ENCODE measurements at regions not wholly inside any gene's neighbourhood (a gene's known extent, or its start where the extent isn't known, plus 50 kb on each side); places are given as distances from the start of the nearest gene placed in this dataset.

GRCh38 chr7:51869452-51869851 lies 552.8 kb upstream of the COBL start:
- Histone ChIP-seq H3K27me3 (no peaks in the 10 kb centered on the region), H3K4me1 (no peaks in the 10 kb centered on the region), H3K9me3 (peaks cover 0 to 7% (median 0%) of the 10 kb centered on the region in 11 donors), H3K36me3 (no peaks in the 10 kb centered on the region), H3K4me3 (no peak overlapping the region), H3K27ac (no peak overlapping the region)
- intact Hi-C loops (cut with DNase I): no loop called here
- no peak for TF ChIP-seq CTCF (IDR thresholded peaks at IDR 0.05)
- ATAC-seq (no peak), DNase-seq (no peak)
- 68 to 76% methylated on average over 6 of the region's 6 CpGs for WGBS, 2 donors

GRCh38 chr7:51867117-51867516 lies 550.5 kb upstream of the COBL start:
- Histone ChIP-seq H3K36me3 (no peaks in the 10 kb centered on the region), H3K9me3 (no peaks in the 10 kb centered on the region), H3K4me3 (no peak overlapping the region), H3K27me3 (no peaks in the 10 kb centered on the region), H3K4me1 (no peaks in the 10 kb centered on the region), H3K27ac (no peak overlapping the region)
- no peak for TF ChIP-seq CTCF (IDR thresholded peaks at IDR 0.05)
- 68 to 81% methylated on average over 2 of the region's 2 CpGs for WGBS, 2 donors
- intact Hi-C loops (cut with DNase I): no loop called here
- ATAC-seq: no peak
- no peak for DNase-seq

GRCh38 chr7:51860305-51860704 lies 543.7 kb upstream of the COBL start:
- ATAC-seq (no peak), DNase-seq (no peak)
- Histone ChIP-seq H3K27ac (no peak overlapping the region), H3K4me1 (no peaks in the 10 kb centered on the region), H3K27me3 (no peaks in the 10 kb centered on the region), H3K9me3 (peaks cover 0 to 19% (median 2%) of the 10 kb centered on the region in 11 donors), H3K36me3 (no peaks in the 10 kb centered on the region), H3K4me3 (no peak overlapping the region)
- intact Hi-C loops (cut with DNase I): no loop called here
- WGBS, 2 donors: 91 to 95% methylated on average over 2 of the region's 2 CpGs
- no peak for TF ChIP-seq CTCF (IDR thresholded peaks at IDR 0.05)

- intact Hi-C loops (cut with DNase I): no loop called here
- Histone ChIP-seq H3K36me3 (no peaks in the 10 kb centered on the region), H3K27ac (no peak overlapping the region), H3K4me1 (no peaks in the 10 kb centered on the region), H3K9me3 (peaks cover 0 to 61% (median 8%) of the 10 kb centered on the region in 11 donors), H3K4me3 (no peak overlapping the region), H3K27me3 (no peaks in the 10 kb centered on the region)
- WGBS, 2 donors: 60 to 61% methylated on average over 2 of the region's 2 CpGs
- no peak for TF ChIP-seq CTCF (IDR thresholded peaks at IDR 0.05)
- no peak for ATAC-seq
- DNase-seq: no peak
These were observed 533.5 kb upstream of the COBL start for GRCh38 chr7:51850126-51850525.

Measured in heart right ventricle (tissue), 16 donors.